Heart right ventricle (tissue), 16 donors: ENCODE measurements at regions not wholly inside any gene's neighbourhood (a gene's known extent, or its start where the extent isn't known, plus 50 kb on each side); places are given as distances from the start of the nearest gene placed in this dataset.

ENCODE experiments used
- ATAC-seq, 8 donors: fragments of 200-7000 bp; cut with Tn5 transposase; one replicate each; pipeline ENCODE4 v1.9.1; 2020; ENCODE audit warnings: mild to moderate bottlenecking in 8 of 8, moderate library complexity in 8 of 8, moderate number of reproducible peaks in 1 of 8
- DNase-seq, 2 donors: peaks; one replicate each; pipeline ENCODE4 v3.0.0-alpha.2; 2020
- H3K27ac ChIP-seq, 10 donors: fragments of 200-600 bp; sonication (generic) in 2 of 10; one replicate each; pipeline versions ENCODE4 v1.5.0 to v1.8.0; 2020 to 2022; ENCODE audit warnings: mild to moderate bottlenecking in 3 of 10
- H3K27me3 ChIP-seq, 7 donors: fragments of 200-600 bp; one replicate each; pipeline ENCODE4 v1.8.0; 2021 to 2022; ENCODE audit warnings: mild to moderate bottlenecking in 2 of 7
- H3K36me3 ChIP-seq, 9 donors: fragments of 200-600 bp; sonication (generic) in 1 of 9; one replicate each; pipeline versions ENCODE4 v1.5.0 to v1.8.0; 2020 to 2022; ENCODE audit warnings: mild to moderate bottlenecking in 2 of 9
- H3K4me1 ChIP-seq, 9 donors: fragments of 200-600 bp; sonication (generic) in 1 of 9; one replicate each; pipeline versions ENCODE4 v1.5.0 to v1.8.0; 2020 to 2022; ENCODE audit warnings: mild to moderate bottlenecking in 4 of 9
- H3K4me3 ChIP-seq, 10 donors: fragments of 200-600 bp; sonication (generic) in 2 of 10; one replicate each; pipeline versions ENCODE4 v1.5.0 to v1.8.0; 2020 to 2022; ENCODE audit warnings: mild to moderate bottlenecking in 7 of 10, moderate library complexity in 2 of 10
- H3K9me3 ChIP-seq, 11 donors: fragments of 200-600 bp in 10 of 11; sonication (generic) in 2 of 11; one replicate each; pipeline versions ENCODE4 v1.5.0 to v1.8.0; 2013 to 2022; ENCODE audit warnings: mild to moderate bottlenecking in 2 of 11, control low read depth in 1 of 11, moderate library complexity in 1 of 11
- WGBS, 2 donors: extraction: QIAGEN DNeasy Blood & Tissue Kit; methylation state at CpG; one replicate each; pipeline ENCODE4 v1.1.7; 2013; ENCODE audit warnings: inconsistent platforms in 1 of 2; 5-methylcytosine and 5-hydroxymethylcytosine counted together
- intact Hi-C, 10 donors: fragments of 100-400 bp; cut with DNase I; formaldehyde crosslinking; loops; one replicate each; pipeline versions ENCODE4 v1.11.1 to v1.14.2; 2022
- TF ChIP-seq, protein P1 (sequence below), 9 donors: fragments of 200-600 bp; sonication (generic) in 2 of 9; IDR thresholded peaks; one replicate each; pipeline versions ENCODE4 v1.5.0 to v1.8.0; 2021 to 2022; ENCODE audit warnings: antibody characterized with exemption in 9 of 9, mild to moderate bottlenecking in 5 of 9, moderate library complexity in 1 of 9
- donor health status: Arrhythmogenic right ventricular cardiomyopathy.
- donor health status: ischemic (EF 13 %, LVEDD 7.1; RV severe dilation, severe dysfunction).
- donor health status: healthy with polysubstance abuse.
- donor health status: DM: no; HTN: yes; CAD: no.
- donor health status: DM: no; HTN: no; CAD: no.
- donor health status: ischemic (EF 25% LVEDD 6.9; RV normal size, moderate dysfunction).
- donor health status: ischemic (EF 25% LVEDD 5.7; RV mildly dilated, moderate dysfunction).
- donor health status: healthy.
- donor health status: DM: yes; HTN: yes; CAD: no.
- donor health status: Ischemic cardiomyopathy.
- donor health status: ischemic (EF 35%, LVEDD 5.7; RV mildly dilated, moderate dysfunction).
- donor health status: nonischemic (EF 11% LVEDD 7.7; RV severe dilation, severe dysfunction).
- donor health status: DM: yes; HTN: yes; CAD: no.
- donor health status: PGD.
- donor health status: ischemic (EF 29% LVEDD 5.4; RV normal size, mild dysfunction).
- donor health status: nonischemic (EF 23%, LVEDD 6.1; RV moderate dilation, normal function).

DNA sequence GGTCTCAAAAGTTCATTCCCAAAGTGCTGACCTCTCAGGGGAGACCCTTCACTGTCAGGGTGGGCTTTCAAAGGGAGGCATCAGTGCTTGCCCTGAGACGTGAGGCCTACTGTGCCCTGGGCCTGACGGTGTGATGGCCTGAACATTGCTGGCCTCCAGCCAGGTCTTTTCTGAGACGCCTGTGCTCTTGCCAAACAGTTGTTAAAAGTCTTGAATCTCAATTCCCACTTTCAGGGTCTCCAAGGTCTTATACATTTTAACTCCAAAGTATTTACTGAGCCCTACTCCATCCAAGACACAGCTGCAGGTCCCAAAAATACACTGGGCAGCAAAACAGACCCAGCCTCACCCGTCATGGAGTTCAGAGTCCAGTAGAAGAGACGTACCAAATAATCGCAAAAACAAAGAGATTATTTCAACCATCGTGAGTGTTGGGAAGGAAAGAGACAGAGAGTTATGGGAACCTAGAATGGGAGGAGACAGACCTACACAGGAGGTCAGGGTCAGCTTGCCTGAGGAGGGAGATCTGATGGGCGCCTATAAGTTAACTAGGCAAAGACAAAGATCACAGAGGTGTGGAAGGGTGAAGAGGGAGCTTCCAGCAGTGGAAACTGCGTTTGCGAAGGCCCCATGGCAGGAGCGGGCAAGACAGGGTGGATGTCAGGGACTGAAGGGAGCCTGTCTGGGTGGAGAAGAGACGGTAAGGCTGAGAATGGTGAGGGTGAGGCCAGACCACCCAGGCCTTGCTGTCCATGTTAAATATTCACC, 446.3 kb downstream of the PREX1 start:
- no peak for DNase-seq
- H3K27me3 ChIP-seq: peaks cover 0 to 24% (median 0%) of the 10 kb centered on the region in 7 donors
- intact Hi-C loops: no loop called here
- H3K36me3 ChIP-seq: no peaks in the 10 kb centered on the region
- WGBS, 2 donors: 72 to 76% methylated on average over 12 of the region's 12 CpGs
- TF ChIP-seq, protein P1, sequence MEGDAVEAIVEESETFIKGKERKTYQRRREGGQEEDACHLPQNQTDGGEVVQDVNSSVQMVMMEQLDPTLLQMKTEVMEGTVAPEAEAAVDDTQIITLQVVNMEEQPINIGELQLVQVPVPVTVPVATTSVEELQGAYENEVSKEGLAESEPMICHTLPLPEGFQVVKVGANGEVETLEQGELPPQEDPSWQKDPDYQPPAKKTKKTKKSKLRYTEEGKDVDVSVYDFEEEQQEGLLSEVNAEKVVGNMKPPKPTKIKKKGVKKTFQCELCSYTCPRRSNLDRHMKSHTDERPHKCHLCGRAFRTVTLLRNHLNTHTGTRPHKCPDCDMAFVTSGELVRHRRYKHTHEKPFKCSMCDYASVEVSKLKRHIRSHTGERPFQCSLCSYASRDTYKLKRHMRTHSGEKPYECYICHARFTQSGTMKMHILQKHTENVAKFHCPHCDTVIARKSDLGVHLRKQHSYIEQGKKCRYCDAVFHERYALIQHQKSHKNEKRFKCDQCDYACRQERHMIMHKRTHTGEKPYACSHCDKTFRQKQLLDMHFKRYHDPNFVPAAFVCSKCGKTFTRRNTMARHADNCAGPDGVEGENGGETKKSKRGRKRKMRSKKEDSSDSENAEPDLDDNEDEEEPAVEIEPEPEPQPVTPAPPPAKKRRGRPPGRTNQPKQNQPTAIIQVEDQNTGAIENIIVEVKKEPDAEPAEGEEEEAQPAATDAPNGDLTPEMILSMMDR (IDR thresholded peaks at IDR 0.05): no peak
- ATAC-seq: peak in 1 of 8 donors; percentile 19
- H3K9me3 ChIP-seq: no peaks in the 10 kb centered on the region
- no peak overlapping the region for H3K27ac ChIP-seq
- no peaks in the 10 kb centered on the region for H3K4me1 ChIP-seq
- H3K4me3 ChIP-seq: no peak overlapping the region

DNA sequence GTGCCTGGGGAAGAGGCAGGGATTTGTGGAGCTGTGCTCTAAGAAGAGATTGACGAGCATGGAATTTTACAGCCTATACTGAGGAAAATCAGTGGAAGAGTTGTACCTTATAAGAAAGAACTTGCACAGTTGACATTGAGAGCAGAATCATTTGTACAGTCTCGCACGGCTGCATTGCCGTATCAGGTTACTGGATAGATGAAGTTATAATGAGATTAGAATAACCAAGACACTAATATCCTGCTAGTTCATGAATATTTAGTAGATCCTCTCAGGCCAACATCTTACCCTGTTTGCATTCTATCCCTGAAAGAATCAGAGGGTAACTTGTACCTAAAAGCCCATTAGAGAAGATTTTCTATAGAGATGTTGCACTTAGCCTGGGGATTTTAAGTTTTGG, 447.1 kb downstream of the PREX1 start:
- Histone ChIP-seq H3K27me3 (peaks cover 0 to 24% (median 0%) of the 10 kb centered on the region in 7 donors), H3K4me3 (no peak overlapping the region), H3K27ac (no peak overlapping the region), H3K36me3 (no peaks in the 10 kb centered on the region), H3K4me1 (no peaks in the 10 kb centered on the region), H3K9me3 (no peaks in the 10 kb centered on the region)
- DNase-seq (no peak), ATAC-seq (no peak)
- 95 to 99% methylated on average over 4 of the region's 4 CpGs for WGBS, 2 donors
- intact Hi-C loops: no loop called here
- TF ChIP-seq, protein P1 (IDR thresholded peaks at IDR 0.05): no peak

DNA sequence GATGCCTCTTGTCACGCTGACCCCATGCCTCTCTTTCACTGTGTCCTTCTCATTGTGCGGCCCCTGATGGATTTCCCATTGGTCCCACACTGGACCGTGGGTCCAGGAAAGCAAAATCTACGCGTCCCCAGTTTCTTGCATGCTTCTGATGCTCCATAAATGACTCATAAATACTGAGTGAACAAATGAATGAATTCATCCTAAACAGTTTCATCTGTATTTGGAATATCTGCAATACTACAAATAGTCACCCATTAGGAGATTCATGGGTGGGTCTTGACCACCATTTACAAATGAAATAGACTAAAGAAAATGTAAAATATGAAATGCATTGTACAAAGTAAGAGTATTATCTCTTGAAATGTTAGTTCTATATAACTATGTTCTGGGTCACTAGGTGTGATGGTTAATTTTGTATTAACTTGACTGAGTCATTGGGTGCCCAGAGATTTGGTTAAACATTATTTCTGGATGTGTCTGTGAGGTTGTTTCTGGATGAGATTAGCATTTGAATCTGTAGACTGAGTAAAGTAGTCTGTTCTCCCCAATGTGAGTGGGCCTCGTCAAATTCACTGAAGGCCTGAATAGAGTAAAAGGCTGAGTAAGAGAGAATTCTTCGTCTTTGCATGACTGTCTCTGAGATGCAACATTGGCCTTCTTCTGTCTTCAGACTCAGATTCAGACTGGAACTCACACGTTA, 448.7 kb downstream of the PREX1 start:
- H3K4me3 ChIP-seq: no peak overlapping the region
- WGBS, 2 donors: 76 to 96% methylated on average over 8 of the region's 8 CpGs
- no peaks in the 10 kb centered on the region for H3K9me3 ChIP-seq
- ATAC-seq (no peak), DNase-seq (no peak)
- intact Hi-C loops: no loop called here
- H3K27me3 ChIP-seq: peaks cover 0 to 24% (median 0%) of the 10 kb centered on the region in 7 donors
- no peak overlapping the region for H3K27ac ChIP-seq
- no peaks in the 10 kb centered on the region for H3K36me3 ChIP-seq
- peaks cover 0 to 11% (median 0%) of the 10 kb centered on the region in 9 donors for H3K4me1 ChIP-seq
- TF ChIP-seq, protein P1 (IDR thresholded peaks at IDR 0.05): no peak

DNA sequence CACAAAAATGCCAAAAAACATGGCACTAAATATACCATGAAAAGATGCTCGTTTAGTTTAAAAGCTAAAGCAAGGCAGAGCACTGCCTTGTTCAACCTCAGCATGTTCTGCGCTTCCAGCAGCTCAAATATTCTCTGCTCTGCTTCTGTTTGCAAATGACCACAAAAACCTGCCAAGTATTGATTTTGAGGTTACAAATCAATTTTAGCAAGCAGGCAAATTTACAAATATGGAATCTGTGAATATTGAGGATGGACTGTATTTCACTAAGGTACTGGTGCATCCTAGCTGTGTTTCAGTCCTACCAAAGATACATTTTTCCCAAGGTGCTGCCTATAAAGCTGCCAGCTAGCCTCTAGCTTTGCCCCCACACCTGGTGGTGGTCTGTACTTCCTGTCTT, 449.9 kb downstream of the PREX1 start:
- 94% methylated on average over 2 of the region's 2 CpGs for WGBS, 2 donors
- Histone ChIP-seq H3K9me3 (no peaks in the 10 kb centered on the region), H3K27me3 (peaks cover 0 to 28% (median 0%) of the 10 kb centered on the region in 7 donors), H3K4me3 (no peak overlapping the region), H3K27ac (no peak overlapping the region), H3K4me1 (peaks cover 0 to 17% (median 0%) of the 10 kb centered on the region in 9 donors), H3K36me3 (no peaks in the 10 kb centered on the region)
- TF ChIP-seq, protein P1 (IDR thresholded peaks at IDR 0.05): no peak
- intact Hi-C loops: no loop called here
- DNase-seq (no peak), ATAC-seq (no peak)
